ENCODE measurements at regions not wholly inside any gene's neighbourhood (a gene's known extent, or its start where the extent isn't known, plus 50 kb on each side); places are given as distances from the start of the nearest gene placed in this dataset.

- ChIA-PET SMC1A (ENCODE audit: uncharacterized antibody, unreplicated experiment) (no interaction called here), RAD21 (ENCODE audit: unreplicated experiment) (no interaction called here)
Measured at GRCh38 chr7:113247198-113247597, 128.8 kb upstream of the SMIM30 start.

More at GRCh38 chr7:113247198-113247597, 128.8 kb upstream of the SMIM30 start:
- ChIA-PET POLR2A (no interaction called here), CTCF (no interaction called here)
- in situ Hi-C loops (cut with MboI) (no loop called here), intact Hi-C loops (cut with micrococcal nuclease; ENCODE audit: unreplicated experiment) (no loop called here)
- Histone ChIP-seq H3K9me3 (replicated peaks; ENCODE audit: control insufficient read depth, insufficient read depth, low read length) (no peaks in the 10 kb centered on the region), H3K4me2 (ENCODE audit: control insufficient read depth, insufficient read depth) (no peak overlapping the region), H3K27ac (ENCODE audit: control insufficient read depth, insufficient read depth) (no peak overlapping the region), H3K36me3 (ENCODE audit: control insufficient read depth in 2 of 2, insufficient read depth in 2 of 2, low read length in 1 of 2) (no peaks in the 10 kb centered on the region), H3K27me3 (replicated peaks in 1 of 2; ENCODE audit: control insufficient read depth in 2 of 2, insufficient read depth in 2 of 2, low read length in 1 of 2) (no peaks in the 10 kb centered on the region), H4K20me1 (ENCODE audit: control insufficient read depth, insufficient read depth) (no peaks in the 10 kb centered on the region), H3K9ac (ENCODE audit: control insufficient read depth, insufficient read depth, low read length) (no peak overlapping the region), H3K4me3 (no peak overlapping the region), H3K4me1 (ENCODE audit: control insufficient read depth, insufficient read depth, low read length) (no peaks in the 10 kb centered on the region), H2AFZ (ENCODE audit: control insufficient read depth, low read depth, low read length) (no peak overlapping the region), H3K79me2 (ENCODE audit: control insufficient read depth, insufficient read depth, low read length) (no peaks in the 10 kb centered on the region)
- TF ChIP-seq BHLHE40 (IDR thresholded peaks at IDR 0.05; ENCODE audit: borderline replicate concordance in 1 of 2, low read depth in 2 of 2, low read length in 1 of 2) (no peak), IRF4 (IDR thresholded peaks at IDR 0.05; ENCODE audit: low read depth, low read length) (no peak), KLF5 (IDR thresholded peaks at IDR 0.05; ENCODE audit: partially characterized antibody) (no peak), IRF5 (IDR thresholded peaks at IDR 0.05; ENCODE audit: borderline replicate concordance) (no peak), ZNF687 (IDR thresholded peaks at IDR 0.05) (no peak), CBX3 (IDR thresholded peaks at IDR 0.05; ENCODE audit: borderline replicate concordance, low read depth) (no peak), RAD51 (IDR thresholded peaks at IDR 0.05) (no peak), NFYA (IDR thresholded peaks at IDR 0.05; ENCODE audit: borderline replicate concordance, low read depth, low read length) (no peak), ZSCAN29 (IDR thresholded peaks at IDR 0.05) (no peak), USF1 (IDR thresholded peaks at IDR 0.05; ENCODE audit: borderline replicate concordance, extremely low read length, insufficient read depth, low read depth, low read length) (no peak), CEBPZ (IDR thresholded peaks at IDR 0.05; ENCODE audit: low read depth, low read length) (no peak), ZNF217 (IDR thresholded peaks at IDR 0.05) (no peak), MXI1 (IDR thresholded peaks at IDR 0.05; ENCODE audit: low read depth, low read length) (no peak)
- DNase-seq (ENCODE audit: low read depth, low spot score) (no peak), ATAC-seq (no peak), FAIRE-seq (no peak)
- WGBS (ENCODE audit: insufficient coverage, insufficient replicate concordance, low lambda C conversion rate, missing lambda C conversion rate), result 11% methylated on average over 3 of the region's 3 CpGs
- no TSS peak for BruUV-seq (replicated peaks)
